Endothelial cell (in vitro differentiated cells): ENCODE measurements at regions not wholly inside any gene's neighbourhood (a gene's known extent, or its start where the extent isn't known, plus 50 kb on each side); places are given as distances from the start of the nearest gene placed in this dataset.

Source experiments
- DNase-seq: peaks from one replicate; pipeline ENCODE4 v3.0.0; 2021; ENCODE audit warnings: low spot score
- H3K27ac Mint-ChIP-seq: one replicate; pipeline ENCODE4 v1.8.0; 2021; ENCODE audit warnings: mixed read lengths, inconsistent platforms; ENCODE audit not compliant: unreplicated experiment
- H3K27me3 Mint-ChIP-seq: one replicate; pipeline ENCODE4 v1.8.0; 2021; ENCODE audit warnings: mild to moderate bottlenecking, moderate library complexity, mixed read lengths, inconsistent platforms; ENCODE audit not compliant: unreplicated experiment
- H3K36me3 Mint-ChIP-seq: one replicate; pipeline ENCODE4 v1.8.0; 2021; ENCODE audit warnings: mild to moderate bottlenecking, low read depth, mixed read lengths, inconsistent platforms; ENCODE audit not compliant: unreplicated experiment
- H3K4me1 Mint-ChIP-seq: one replicate; pipeline ENCODE4 v1.8.0; 2021; ENCODE audit warnings: mild to moderate bottlenecking, mixed read lengths, inconsistent platforms; ENCODE audit not compliant: unreplicated experiment
- H3K4me3 Mint-ChIP-seq: one replicate; pipeline ENCODE4 v1.8.0; 2021; ENCODE audit warnings: mild to moderate bottlenecking, mixed read lengths, inconsistent platforms; ENCODE audit not compliant: unreplicated experiment
- H3K9me3 Mint-ChIP-seq: one replicate; pipeline ENCODE4 v1.8.0; 2021; ENCODE audit warnings: mixed read lengths, inconsistent platforms; ENCODE audit not compliant: unreplicated experiment
- TF ChIP-seq, protein P1 (sequence below): fragments of 200-600 bp; sonication (generic); IDR thresholded peaks from one replicate; pipeline ENCODE4 v1.5.0; 2021; ENCODE audit warnings: antibody characterized with exemption; ENCODE audit not compliant: unreplicated experiment

DNA sequence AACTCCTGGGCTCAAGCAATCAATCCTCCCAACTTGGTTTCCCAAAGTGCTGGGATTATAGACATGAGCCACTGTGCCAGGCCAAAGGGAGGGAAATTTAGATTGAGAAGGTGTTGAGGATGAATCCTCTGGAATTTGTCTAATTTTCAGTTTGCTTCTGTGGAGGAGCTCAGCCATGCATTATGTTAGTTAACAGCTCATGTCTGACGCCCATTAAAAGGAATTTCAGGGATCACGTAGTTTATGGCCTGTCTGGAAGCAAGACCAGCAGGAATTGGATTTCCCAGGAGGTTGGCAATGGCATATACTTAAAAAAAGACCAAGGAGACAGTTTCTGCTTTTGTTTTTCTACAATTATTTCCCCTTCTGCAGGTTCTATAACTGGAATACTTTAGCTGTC is 165.7 kb downstream of the OTUD1 start:
- H3K27me3 Mint-ChIP-seq: peaks cover 2% of the 10 kb centered on the region
- TF ChIP-seq, protein P1, sequence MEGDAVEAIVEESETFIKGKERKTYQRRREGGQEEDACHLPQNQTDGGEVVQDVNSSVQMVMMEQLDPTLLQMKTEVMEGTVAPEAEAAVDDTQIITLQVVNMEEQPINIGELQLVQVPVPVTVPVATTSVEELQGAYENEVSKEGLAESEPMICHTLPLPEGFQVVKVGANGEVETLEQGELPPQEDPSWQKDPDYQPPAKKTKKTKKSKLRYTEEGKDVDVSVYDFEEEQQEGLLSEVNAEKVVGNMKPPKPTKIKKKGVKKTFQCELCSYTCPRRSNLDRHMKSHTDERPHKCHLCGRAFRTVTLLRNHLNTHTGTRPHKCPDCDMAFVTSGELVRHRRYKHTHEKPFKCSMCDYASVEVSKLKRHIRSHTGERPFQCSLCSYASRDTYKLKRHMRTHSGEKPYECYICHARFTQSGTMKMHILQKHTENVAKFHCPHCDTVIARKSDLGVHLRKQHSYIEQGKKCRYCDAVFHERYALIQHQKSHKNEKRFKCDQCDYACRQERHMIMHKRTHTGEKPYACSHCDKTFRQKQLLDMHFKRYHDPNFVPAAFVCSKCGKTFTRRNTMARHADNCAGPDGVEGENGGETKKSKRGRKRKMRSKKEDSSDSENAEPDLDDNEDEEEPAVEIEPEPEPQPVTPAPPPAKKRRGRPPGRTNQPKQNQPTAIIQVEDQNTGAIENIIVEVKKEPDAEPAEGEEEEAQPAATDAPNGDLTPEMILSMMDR: no peak
- H3K9me3 Mint-ChIP-seq: no peaks in the 10 kb centered on the region
- no peak overlapping the region for H3K27ac Mint-ChIP-seq
- no peak for DNase-seq
- no peaks in the 10 kb centered on the region for H3K4me1 Mint-ChIP-seq
- H3K4me3 Mint-ChIP-seq: no peak overlapping the region
- H3K36me3 Mint-ChIP-seq: no peaks in the 10 kb centered on the region

DNA sequence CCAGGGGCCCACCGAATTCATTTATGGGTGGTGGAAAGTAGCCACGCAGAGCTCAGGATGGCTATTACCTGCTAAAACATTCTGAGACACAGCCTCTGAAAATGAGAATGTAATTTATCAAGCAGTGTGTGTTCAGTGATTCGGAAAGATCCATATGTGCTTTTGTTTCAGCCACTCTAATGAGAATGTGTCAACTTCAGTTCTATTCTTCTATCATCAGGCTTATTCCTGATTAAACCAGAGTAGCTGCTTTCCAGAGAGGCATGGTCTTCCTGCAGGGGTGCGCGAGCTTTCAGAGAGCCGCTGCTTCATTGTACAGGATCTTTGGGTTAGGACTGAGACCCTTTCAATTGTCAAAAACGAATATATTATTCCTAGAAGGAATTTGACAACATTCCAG is 167.6 kb downstream of the OTUD1 start:
- no peaks in the 10 kb centered on the region for H3K36me3 Mint-ChIP-seq

DNA sequence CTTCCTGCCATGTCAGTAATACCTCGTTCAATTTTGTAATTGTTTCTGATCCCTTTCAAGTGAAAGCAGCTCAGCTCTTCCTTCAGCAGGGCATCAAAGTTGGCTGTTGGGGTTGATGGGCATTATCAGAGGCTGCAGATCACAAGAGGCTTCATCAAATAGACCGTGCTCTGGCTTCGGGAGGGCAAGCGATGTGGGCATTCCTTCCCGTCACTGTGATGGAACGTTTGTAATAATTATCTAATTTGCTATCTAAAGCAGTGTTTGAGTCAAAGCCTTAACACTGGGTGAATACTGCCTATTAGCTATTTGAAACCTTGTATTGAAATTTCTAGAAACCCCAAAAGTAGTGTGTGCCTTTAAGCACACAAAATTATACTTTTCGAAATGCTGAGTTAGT is 170.1 kb downstream of the OTUD1 start:
- no peaks in the 10 kb centered on the region for H3K27me3 Mint-ChIP-seq
- H3K4me1 Mint-ChIP-seq: no peaks in the 10 kb centered on the region
- H3K36me3 Mint-ChIP-seq: no peaks in the 10 kb centered on the region
- H3K9me3 Mint-ChIP-seq: no peaks in the 10 kb centered on the region
- H3K4me3 Mint-ChIP-seq: no peak overlapping the region
- TF ChIP-seq, protein P1: no peak
- H3K27ac Mint-ChIP-seq: no peak overlapping the region
- no peak for DNase-seq

More for the DNA sequence above, 167.6 kb downstream of the OTUD1 start:
- DNase-seq: no peak
- Mint-ChIP-seq H3K9me3 (no peaks in the 10 kb centered on the region), H3K4me3 (no peak overlapping the region), H3K27ac (no peak overlapping the region), H3K27me3 (peaks cover 2% of the 10 kb centered on the region), H3K4me1 (no peaks in the 10 kb centered on the region)
- TF ChIP-seq, protein P1: no peak

DNA sequence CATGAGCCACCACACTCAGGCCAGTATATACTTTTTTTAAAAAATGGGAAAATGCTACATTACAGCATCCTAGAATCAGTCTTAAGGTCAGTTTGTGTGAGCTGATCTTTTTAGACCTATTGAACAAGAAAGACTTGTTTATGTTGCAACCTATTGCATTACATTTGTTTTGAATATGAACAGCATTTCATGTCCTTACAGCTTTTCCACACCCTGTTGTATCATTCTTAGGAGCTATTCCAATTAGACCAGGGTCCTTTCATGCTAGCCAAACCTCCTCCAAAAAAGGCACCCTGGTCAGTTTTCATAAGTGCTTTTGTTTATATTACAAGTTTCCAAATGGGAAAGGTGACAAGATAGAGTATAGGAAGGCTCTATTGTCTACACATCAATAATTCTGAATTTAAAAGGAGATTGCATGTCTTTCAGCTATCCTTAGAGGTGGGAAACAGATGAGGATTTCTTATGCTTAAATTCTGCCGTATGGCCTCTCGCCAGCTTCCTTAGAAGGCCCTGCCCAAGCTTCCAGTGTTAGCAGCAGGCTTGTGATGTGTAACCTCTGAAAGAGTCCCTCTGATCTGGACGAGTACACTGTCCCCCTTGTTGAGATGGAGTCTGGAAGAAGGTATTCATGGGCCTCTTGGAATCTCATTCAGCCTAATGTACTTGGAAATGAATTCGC is 171.9 kb downstream of the OTUD1 start:
- Mint-ChIP-seq H3K9me3 (no peaks in the 10 kb centered on the region), H3K36me3 (no peaks in the 10 kb centered on the region), H3K4me3 (no peak overlapping the region), H3K27me3 (no peaks in the 10 kb centered on the region), H3K27ac (no peak overlapping the region), H3K4me1 (no peaks in the 10 kb centered on the region)
- TF ChIP-seq, protein P1: no peak
- DNase-seq: no peak

DNA sequence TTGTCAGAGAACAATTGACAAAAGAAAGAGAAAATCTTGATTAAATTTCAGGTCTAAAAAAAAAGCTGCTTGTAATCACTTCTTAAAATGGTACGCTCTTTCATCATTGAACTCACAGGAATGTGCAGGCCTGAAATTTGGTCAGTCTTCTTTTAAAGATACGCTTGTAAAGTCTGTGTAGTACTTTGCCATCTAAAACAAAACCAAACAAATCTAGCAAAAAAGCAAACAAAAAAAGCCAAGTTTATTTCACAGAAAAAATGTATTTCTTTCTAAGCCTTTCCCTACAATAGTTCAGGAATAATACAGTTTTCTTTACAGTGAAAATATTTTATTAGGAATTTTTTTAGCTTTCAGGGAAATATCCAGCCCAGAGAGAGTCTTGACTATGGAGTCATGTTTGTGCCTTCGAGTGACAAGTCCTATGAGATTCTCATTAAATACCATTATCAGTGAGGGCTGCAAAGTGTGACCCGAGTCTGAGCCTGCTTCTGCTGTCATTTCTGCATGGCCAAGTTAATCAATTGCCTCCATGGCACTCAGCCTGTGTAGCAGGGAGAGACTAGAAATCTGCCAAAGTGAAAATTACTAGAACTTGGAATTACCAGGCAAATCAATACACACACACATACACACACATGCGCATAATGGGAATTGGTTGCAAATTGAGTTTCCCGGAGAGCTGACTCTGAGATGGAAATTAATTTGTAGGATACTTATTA is 172.6 kb downstream of the OTUD1 start:
- Mint-ChIP-seq H3K27me3 (no peaks in the 10 kb centered on the region), H3K27ac (no peak overlapping the region), H3K9me3 (no peaks in the 10 kb centered on the region), H3K36me3 (no peaks in the 10 kb centered on the region), H3K4me1 (no peaks in the 10 kb centered on the region), H3K4me3 (no peak overlapping the region)
- TF ChIP-seq, protein P1: no peak
- DNase-seq: no peak
